PC-3 (cell line): ENCODE measurements at regions not wholly inside any gene's neighbourhood (a gene's known extent, or its start where the extent isn't known, plus 50 kb on each side); places are given as distances from the start of the nearest gene placed in this dataset.

Source experiments
- CTCF ChIP-seq: fragments of 300-600 bp; sonication (generic); conservative IDR thresholded peaks from 2 replicates; pipeline ENCODE4 v1.5.1; 2017; ENCODE audit warnings: antibody characterized with exemption, low read depth, mild to moderate bottlenecking, low read length
- EZH2 ChIP-seq: fragments of 300-600 bp; sonication (generic); IDR thresholded peaks from one replicate; pipeline ENCODE4 v1.6.1; 2017; ENCODE audit warnings: antibody characterized with exemption, mild to moderate bottlenecking, low read length; ENCODE audit not compliant: unreplicated experiment
- EZH2phosphoT487 ChIP-seq: fragments of 300-600 bp; sonication (generic); IDR thresholded peaks from 2 replicates; pipeline ENCODE4 v1.6.1; 2018; ENCODE audit warnings: mild to moderate bottlenecking, antibody characterized with exemption, low read length, borderline replicate concordance

DNA sequence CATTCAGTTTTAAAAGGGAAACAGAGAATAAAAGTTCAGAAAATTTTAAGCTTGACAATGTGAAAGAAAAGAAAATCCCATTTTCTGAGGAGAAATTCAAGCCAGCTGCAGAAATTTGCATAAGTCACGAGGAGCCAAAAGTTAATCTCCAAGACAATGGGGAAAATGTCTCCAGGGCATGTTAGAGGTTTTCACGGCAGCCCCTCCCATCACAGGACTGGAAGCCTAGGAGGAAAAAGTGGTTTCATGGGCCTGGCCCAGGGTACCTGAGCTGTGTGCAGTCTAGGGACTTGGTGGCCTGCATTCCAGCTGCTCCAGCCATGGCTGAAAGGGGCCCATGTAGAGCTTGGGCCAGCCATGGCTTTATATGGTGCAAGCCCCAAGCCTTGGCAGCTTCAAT is 59.6 kb upstream of the NXPH1 start:
- TF ChIP-seq CTCF (no peak), EZH2phosphoT487 (no peak), EZH2 (no peak)
